GM12865 (cell line): ENCODE measurements at regions not wholly inside any gene's neighbourhood (a gene's known extent, or its start where the extent isn't known, plus 50 kb on each side); places are given as distances from the start of the nearest gene placed in this dataset.

Source experiments
- DNase-seq: peaks from one replicate; pipeline ENCODE4 v3.0.0; 2010; ENCODE audit warnings: low read depth
- H3K4me3 ChIP-seq: 2 replicates; pipeline ENCODE4 v1.5.1; 2011; ENCODE audit warnings: mild to moderate bottlenecking, low read depth, low read length, control low read depth
- TF ChIP-seq, protein P1 (sequence below): IDR thresholded peaks from 2 replicates; pipeline ENCODE4 v1.5.1; 2011; ENCODE audit warnings: low read length, control low read depth, low read depth, inconsistent platforms; ENCODE audit not compliant: insufficient read depth; ENCODE audit errors: missing control alignments

- peak overlapping the region; percentile 50 for H3K4me3 ChIP-seq
- TF ChIP-seq, protein P1, sequence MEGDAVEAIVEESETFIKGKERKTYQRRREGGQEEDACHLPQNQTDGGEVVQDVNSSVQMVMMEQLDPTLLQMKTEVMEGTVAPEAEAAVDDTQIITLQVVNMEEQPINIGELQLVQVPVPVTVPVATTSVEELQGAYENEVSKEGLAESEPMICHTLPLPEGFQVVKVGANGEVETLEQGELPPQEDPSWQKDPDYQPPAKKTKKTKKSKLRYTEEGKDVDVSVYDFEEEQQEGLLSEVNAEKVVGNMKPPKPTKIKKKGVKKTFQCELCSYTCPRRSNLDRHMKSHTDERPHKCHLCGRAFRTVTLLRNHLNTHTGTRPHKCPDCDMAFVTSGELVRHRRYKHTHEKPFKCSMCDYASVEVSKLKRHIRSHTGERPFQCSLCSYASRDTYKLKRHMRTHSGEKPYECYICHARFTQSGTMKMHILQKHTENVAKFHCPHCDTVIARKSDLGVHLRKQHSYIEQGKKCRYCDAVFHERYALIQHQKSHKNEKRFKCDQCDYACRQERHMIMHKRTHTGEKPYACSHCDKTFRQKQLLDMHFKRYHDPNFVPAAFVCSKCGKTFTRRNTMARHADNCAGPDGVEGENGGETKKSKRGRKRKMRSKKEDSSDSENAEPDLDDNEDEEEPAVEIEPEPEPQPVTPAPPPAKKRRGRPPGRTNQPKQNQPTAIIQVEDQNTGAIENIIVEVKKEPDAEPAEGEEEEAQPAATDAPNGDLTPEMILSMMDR: no peak
- peak; percentile 84 for DNase-seq
Observed at GRCh38 chr12:93243689-93244513, 133.8 kb upstream of the NUDT4 start.

DNA sequence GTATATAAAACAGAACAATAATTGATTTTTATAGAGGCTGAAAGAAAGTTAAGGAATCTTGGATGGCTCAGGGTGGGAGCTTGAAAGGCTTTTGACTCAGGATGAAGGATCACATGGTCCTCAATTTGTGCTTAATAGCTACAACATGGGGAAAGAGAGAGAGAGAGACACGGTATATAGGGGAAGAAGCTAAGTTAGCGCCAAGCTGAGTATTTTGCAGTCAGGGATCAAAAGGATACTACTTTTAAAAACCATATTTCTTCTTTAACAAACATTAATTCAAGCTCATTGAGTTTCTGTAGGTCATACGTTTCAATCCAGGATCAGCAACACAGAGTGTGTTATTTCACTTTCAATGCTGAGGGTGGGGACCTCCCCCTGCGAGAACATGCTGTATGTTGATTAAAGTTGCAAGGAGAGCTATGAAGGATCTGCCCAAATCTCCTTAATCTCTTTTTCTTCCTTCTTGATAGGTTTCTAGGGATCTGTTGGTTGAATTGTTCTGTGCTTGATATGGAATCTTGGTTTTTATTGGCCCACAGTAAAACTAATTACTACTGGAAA is 133.1 kb upstream of the NUDT4 start:
- DNase-seq: peak; percentile 68
- TF ChIP-seq, protein P1: no peak
- H3K4me3 ChIP-seq: peak overlapping the region; percentile 50

- H3K4me3 ChIP-seq: no peak overlapping the region; the same call in 1 of the 2 replicates
- TF ChIP-seq, protein P1: no peak
- DNase-seq: peak; percentile 94
Observed at GRCh38 chr12:93245543-93245942, 132.2 kb upstream of the NUDT4 start.

GRCh38 chr12:93247313-93247991 is 130.3 kb upstream of the NUDT4 start:
- no peak overlapping the region for H3K4me3 ChIP-seq
- TF ChIP-seq, protein P1: no peak
- no peak for DNase-seq

- TF ChIP-seq, protein P1: no peak
Observed at GRCh38 chr12:93252221-93252620, 125.5 kb upstream of the NUDT4 start.

GRCh38 chr12:93254911-93255310 is 122.8 kb upstream of the NUDT4 start:
- DNase-seq: no peak
- no peak overlapping the region for H3K4me3 ChIP-seq
- TF ChIP-seq, protein P1: no peak

More at GRCh38 chr12:93252221-93252620, 125.5 kb upstream of the NUDT4 start:
- DNase-seq: no peak
- no peak overlapping the region for H3K4me3 ChIP-seq
